ENCODE measurements at regions not wholly inside any gene's neighbourhood (a gene's known extent, or its start where the extent isn't known, plus 50 kb on each side); places are given as distances from the start of the nearest gene placed in this dataset.

DNA sequence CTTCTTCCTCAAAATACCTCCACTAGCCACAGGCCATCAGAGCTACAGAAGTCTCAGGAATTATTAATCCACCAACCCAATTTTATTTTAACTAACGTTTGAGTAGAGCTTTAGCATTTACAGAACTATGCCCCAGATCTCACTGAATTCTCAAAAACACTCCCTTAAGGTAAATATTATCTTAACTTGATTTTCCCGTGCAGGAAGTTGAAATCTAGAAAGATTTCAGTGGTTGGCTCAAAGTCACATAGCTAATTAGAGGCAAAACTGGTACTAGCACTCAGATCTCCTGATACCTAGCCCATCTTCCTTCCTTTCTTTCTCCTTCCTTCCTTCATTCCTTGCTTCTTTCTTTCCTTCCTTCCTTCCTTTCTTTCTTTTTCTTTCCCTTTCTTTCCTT lies 298.3 kb downstream of the ENC1 start:
- TF ChIP-seq, protein P1, sequence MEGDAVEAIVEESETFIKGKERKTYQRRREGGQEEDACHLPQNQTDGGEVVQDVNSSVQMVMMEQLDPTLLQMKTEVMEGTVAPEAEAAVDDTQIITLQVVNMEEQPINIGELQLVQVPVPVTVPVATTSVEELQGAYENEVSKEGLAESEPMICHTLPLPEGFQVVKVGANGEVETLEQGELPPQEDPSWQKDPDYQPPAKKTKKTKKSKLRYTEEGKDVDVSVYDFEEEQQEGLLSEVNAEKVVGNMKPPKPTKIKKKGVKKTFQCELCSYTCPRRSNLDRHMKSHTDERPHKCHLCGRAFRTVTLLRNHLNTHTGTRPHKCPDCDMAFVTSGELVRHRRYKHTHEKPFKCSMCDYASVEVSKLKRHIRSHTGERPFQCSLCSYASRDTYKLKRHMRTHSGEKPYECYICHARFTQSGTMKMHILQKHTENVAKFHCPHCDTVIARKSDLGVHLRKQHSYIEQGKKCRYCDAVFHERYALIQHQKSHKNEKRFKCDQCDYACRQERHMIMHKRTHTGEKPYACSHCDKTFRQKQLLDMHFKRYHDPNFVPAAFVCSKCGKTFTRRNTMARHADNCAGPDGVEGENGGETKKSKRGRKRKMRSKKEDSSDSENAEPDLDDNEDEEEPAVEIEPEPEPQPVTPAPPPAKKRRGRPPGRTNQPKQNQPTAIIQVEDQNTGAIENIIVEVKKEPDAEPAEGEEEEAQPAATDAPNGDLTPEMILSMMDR (IDR thresholded peaks at IDR 0.05), result no peak
- TF ChIP-seq EZH2 (IDR thresholded peaks at IDR 0.05), result no peak
